WERI-Rb-1 (cell line): ENCODE measurements at regions not wholly inside any gene's neighbourhood (a gene's known extent, or its start where the extent isn't known, plus 50 kb on each side); places are given as distances from the start of the nearest gene placed in this dataset.

Experiments used
- DNase-seq: peaks from one replicate; pipeline ENCODE4 v3.0.0-alpha.2; 2020
- H3K27ac ChIP-seq: fragments of 250-450 bp; sonication (Bioruptor Pico); 2 replicates; pipeline ENCODE4 v1.5.1; 2020; ENCODE audit warnings: mild to moderate bottlenecking, moderate library complexity
- H3K27me3 ChIP-seq: fragments of 250-450 bp; sonication (Bioruptor Pico); 2 replicates; pipeline ENCODE4 v1.5.1; 2021; ENCODE audit warnings: mild to moderate bottlenecking, low read depth, moderate library complexity; ENCODE audit not compliant: insufficient read depth, severe bottlenecking
- H3K36me3 ChIP-seq: fragments of 250-450 bp; sonication (Bioruptor Pico); 2 replicates; pipeline ENCODE4 v1.5.1; 2020; ENCODE audit warnings: mild to moderate bottlenecking, moderate library complexity
- H3K4me3 ChIP-seq: 2 replicates; pipeline ENCODE4 v1.5.1; 2011; ENCODE audit warnings: low read depth, mild to moderate bottlenecking, control low read depth, low read length
- H3K9me3 ChIP-seq: fragments of 250-450 bp; sonication (Bioruptor Pico); 2 replicates; pipeline ENCODE4 v1.5.1; 2021; ENCODE audit warnings: mild to moderate bottlenecking, moderate library complexity; ENCODE audit not compliant: severe bottlenecking
- TF ChIP-seq, protein P1 (sequence below): IDR thresholded peaks from 2 replicates; pipeline ENCODE4 v1.5.1; 2011; ENCODE audit warnings: low read depth, mild to moderate bottlenecking, control low read depth, inconsistent platforms, low read length

DNA sequence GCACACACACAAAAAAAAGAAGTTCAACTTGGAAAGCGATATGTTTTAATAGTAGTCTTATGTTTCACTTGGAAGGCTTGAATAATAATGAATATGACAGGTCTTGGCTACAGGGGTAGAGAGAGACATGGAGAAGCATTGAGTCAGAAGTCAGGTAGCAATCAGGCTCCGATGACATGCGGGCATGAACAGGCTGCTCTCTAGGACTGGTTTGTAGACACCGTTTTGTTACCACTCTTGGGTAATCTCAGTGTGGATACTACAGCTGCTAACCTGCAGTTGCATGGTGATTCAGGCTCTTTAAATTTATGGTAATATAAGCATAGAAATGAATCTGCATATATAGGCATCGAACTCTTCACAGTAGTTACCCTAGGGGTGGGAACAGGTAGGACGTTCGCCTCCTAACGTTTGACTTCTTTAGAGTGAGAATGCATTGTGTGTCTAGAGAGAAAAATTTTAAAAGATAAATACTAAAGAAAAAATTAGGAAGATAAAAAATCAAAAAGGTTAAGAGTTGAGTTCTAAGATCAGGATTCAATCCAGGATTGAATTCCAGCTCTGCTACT lies 241.6 kb upstream of the KBTBD8 start:
- TF ChIP-seq, protein P1, sequence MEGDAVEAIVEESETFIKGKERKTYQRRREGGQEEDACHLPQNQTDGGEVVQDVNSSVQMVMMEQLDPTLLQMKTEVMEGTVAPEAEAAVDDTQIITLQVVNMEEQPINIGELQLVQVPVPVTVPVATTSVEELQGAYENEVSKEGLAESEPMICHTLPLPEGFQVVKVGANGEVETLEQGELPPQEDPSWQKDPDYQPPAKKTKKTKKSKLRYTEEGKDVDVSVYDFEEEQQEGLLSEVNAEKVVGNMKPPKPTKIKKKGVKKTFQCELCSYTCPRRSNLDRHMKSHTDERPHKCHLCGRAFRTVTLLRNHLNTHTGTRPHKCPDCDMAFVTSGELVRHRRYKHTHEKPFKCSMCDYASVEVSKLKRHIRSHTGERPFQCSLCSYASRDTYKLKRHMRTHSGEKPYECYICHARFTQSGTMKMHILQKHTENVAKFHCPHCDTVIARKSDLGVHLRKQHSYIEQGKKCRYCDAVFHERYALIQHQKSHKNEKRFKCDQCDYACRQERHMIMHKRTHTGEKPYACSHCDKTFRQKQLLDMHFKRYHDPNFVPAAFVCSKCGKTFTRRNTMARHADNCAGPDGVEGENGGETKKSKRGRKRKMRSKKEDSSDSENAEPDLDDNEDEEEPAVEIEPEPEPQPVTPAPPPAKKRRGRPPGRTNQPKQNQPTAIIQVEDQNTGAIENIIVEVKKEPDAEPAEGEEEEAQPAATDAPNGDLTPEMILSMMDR = no peak
- H3K4me3 ChIP-seq = no peak overlapping the region
- no peaks in the 10 kb centered on the region for H3K36me3 ChIP-seq
- no peak overlapping the region for H3K27ac ChIP-seq
- no peaks in the 10 kb centered on the region for H3K27me3 ChIP-seq
- no peak for DNase-seq
- H3K9me3 ChIP-seq = no peaks in the 10 kb centered on the region

DNA sequence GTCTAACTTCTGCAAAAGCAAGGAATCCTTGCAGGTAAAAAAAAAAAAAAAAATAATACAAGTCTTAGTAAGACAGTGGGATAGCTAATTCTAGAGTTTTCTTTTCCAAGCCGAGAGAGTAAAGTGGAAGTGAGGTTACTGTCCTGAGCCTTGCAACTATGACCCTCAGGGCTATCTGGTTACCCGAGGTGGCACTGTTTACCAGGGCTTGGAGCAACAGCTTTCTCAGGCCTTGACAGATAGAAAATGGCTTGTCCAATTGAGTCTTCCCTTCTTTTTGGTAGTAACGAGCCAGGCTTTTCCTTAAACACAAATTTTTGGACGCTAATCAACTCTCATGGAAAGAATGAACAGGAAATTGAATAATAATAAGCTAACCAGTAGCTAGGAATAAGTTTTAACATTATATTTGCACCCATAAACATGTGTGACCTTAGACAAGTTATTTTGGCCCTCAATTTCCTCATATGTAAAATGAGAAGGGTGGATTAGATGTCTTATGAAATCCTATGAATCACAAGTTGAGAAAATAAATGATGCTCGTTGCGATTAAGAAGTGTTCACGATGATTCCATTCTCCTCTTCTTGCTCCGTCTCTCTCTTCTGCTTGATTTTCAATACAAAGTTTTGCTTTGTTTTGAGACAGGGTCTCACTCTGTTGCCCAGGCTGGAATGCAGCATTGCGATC lies 236.9 kb upstream of the KBTBD8 start:
- no peak for DNase-seq
- H3K27me3 ChIP-seq = no peaks in the 10 kb centered on the region
- H3K36me3 ChIP-seq = no peaks in the 10 kb centered on the region
- H3K4me3 ChIP-seq = no peak overlapping the region
- peaks cover 3% of the 10 kb centered on the region for H3K9me3 ChIP-seq
- TF ChIP-seq, protein P1 = no peak
- H3K27ac ChIP-seq = no peak overlapping the region

DNA sequence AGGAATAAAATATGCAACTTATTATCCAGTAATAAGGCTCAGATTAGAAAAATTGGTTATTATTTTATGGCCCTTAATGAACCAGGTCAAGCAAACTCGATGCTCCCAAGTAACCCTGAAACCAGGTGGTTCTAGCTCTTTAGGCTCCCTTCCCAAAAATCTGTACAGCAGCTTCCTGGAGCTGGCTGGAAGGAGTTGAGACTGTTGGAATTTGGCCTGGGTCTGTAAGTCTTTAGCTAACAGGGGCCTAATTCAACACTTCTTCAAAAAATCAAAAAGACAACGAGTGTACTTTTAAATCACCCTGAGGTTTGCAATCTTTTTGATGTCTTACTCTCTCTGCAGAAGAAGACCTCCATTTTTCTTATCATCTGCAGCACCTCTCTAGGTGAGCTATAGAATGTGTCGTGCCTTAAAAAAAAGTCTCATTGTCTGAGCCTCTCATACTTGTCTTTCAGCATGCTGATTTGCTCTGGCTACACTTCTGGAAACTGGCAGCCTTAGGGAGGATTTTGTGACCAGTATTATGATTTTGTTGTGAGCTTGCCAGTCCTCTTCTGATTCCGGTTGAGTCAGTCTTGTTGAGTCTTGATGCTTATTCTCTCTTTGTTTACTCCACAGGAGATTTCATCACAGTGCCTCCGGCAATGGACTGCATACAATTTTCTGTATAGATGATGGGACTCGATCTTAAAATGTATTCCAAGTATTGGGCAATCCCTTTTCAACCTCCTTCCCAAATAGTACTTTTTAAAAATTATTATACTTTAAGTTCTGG lies 235.0 kb upstream of the KBTBD8 start:
- H3K27ac ChIP-seq = no peak overlapping the region
- no peak for DNase-seq
- H3K4me3 ChIP-seq = no peak overlapping the region
- TF ChIP-seq, protein P1 = no peak
- H3K27me3 ChIP-seq = no peaks in the 10 kb centered on the region
- H3K36me3 ChIP-seq = no peaks in the 10 kb centered on the region
- H3K9me3 ChIP-seq = peaks cover 3% of the 10 kb centered on the region

DNA sequence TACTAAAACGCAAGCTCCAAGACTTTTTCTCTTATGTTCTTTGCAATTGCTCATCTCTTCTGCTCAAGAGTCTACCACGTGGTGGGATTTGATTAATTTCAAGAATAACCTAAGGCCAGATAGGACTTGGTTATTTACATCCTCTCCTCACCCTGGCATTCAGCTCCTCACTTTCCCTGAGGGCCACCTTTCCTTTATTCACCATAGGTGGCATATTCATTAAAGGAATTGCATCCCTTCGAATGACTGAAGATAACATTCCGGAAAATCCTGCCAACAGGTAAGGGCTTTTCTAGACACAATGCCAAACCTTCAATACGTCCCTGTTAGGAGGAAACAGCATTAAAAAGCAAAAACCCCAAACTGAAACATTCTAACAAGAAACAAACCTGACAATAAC lies 220.0 kb upstream of the KBTBD8 start:
- H3K9me3 ChIP-seq = no peaks in the 10 kb centered on the region
- H3K27me3 ChIP-seq = no peaks in the 10 kb centered on the region
- no peak for DNase-seq
- H3K36me3 ChIP-seq = no peaks in the 10 kb centered on the region
- no peak overlapping the region for H3K4me3 ChIP-seq
- no peak overlapping the region for H3K27ac ChIP-seq
- TF ChIP-seq, protein P1 = no peak

DNA sequence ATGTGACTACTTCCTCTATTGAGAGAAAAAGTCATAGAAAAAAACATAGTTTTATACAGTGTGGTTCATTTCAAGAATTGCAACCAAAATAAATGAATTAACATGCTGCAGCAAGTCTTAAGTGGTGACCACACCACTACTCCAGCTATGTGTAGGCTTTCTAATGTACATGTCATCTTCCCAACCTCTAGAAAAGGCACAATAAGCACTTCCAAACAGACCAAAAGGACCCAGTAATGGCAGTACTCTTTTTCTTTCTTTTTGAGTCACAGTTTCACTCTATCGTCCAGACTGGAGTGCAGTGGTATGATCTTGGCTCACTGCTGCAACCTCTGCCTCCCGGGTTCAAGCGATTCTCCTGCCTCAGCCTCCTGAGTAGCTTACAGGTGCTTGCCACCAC lies 219.3 kb upstream of the KBTBD8 start:
- H3K27ac ChIP-seq = no peak overlapping the region
- H3K4me3 ChIP-seq = no peak overlapping the region
- TF ChIP-seq, protein P1 = no peak
- no peak for DNase-seq
- H3K36me3 ChIP-seq = no peaks in the 10 kb centered on the region
- no peaks in the 10 kb centered on the region for H3K9me3 ChIP-seq
- no peaks in the 10 kb centered on the region for H3K27me3 ChIP-seq
